ENCODE measurements at regions not wholly inside any gene's neighbourhood (a gene's known extent, or its start where the extent isn't known, plus 50 kb on each side); places are given as distances from the start of the nearest gene placed in this dataset.

- no peak overlapping the region for H3K9ac ChIP-seq (ENCODE audit: low read length)
- H3K4me3 ChIP-seq (replicated peaks in 1 of 2; ENCODE audit: low read depth in 1 of 2, low read length in 2 of 2): peak overlapping the region; percentile 48 to 57
- H3K9me3 ChIP-seq (ENCODE audit: control insufficient read depth in 1 of 2, insufficient read depth in 1 of 2, low read depth in 1 of 2, low read length in 2 of 2): no peaks in the 10 kb centered on the region
- H3K79me2 ChIP-seq (ENCODE audit: insufficient read depth, low read length): no peaks in the 10 kb centered on the region
- peak overlapping the region; percentile 97 for H2AFZ ChIP-seq (ENCODE audit: low read depth, low read length, poor library complexity, severe bottlenecking)
- H3K36me3 ChIP-seq (ENCODE audit: control insufficient read depth in 1 of 2, insufficient read depth in 2 of 2, low read length in 2 of 2): no peaks in the 10 kb centered on the region
- peak overlapping the region; percentile 89 for H3K4me2 ChIP-seq (ENCODE audit: low read length)
- peaks cover 25 to 39% of the 10 kb centered on the region in 2 experiments for H3K4me1 ChIP-seq (ENCODE audit: control insufficient read depth in 1 of 2, insufficient read depth in 2 of 2, low read length in 2 of 2)
- no TSS peak for BruUV-seq (replicated peaks)
- H4K20me1 ChIP-seq (ENCODE audit: insufficient read depth): no peaks in the 10 kb centered on the region
- intact Hi-C loops (cut with micrococcal nuclease): loop anchor here (2.0 to 10.0 kb wide), 2 partner anchors 1281 to 1703 kb away; no protein-coding TSS in a partner anchor
- H3K27ac ChIP-seq (ENCODE audit: low read depth, low read length): no peak overlapping the region
- peaks cover 63% of the 10 kb centered on the region for H3K27me3 ChIP-seq (ENCODE audit: insufficient read depth, low read length)
- H3K9me2 ChIP-seq (ENCODE audit: insufficient read depth): no peaks in the 10 kb centered on the region
- no peak for DNase-seq (ENCODE audit: low read depth, low spot score)
- TF ChIP-seq CTCF (IDR thresholded peaks at IDR 0.05 in 2 of 3, conservative IDR thresholded peaks at IDR 0.05 in 1 of 3; ENCODE audit: borderline replicate concordance in 1 of 3, insufficient read depth in 1 of 3, low read depth in 2 of 3, low read length in 2 of 3): no peak
- TF ChIP-seq EZH2 (IDR thresholded peaks at IDR 0.05): peak; percentile 81; the same call in 1 of the 2 replicates
- CTCF ChIA-PET: interaction anchor here (0.7 to 1.6 kb wide), 2 partner anchors 788 to 958 kb away, joined by 3 to 4 read pairs; no protein-coding TSS in a partner anchor
- RAD21 ChIA-PET (ENCODE audit: low non-redundant PET in 1 of 2, low total read pairs in 2 of 2, uncharacterized antibody in 2 of 2, unreplicated experiment in 2 of 2): no interaction called here
- POLR2A ChIA-PET: no interaction called here
- ATAC-seq: no peak
Observed at GRCh38 chr11:16607675-16608644, 130.5 kb upstream of the C11orf58 start.

Measured in HCT116 (cell line).